ENCODE measurements at regions not wholly inside any gene's neighbourhood (a gene's known extent, or its start where the extent isn't known, plus 50 kb on each side); places are given as distances from the start of the nearest gene placed in this dataset.
"Not testable (repeated sequence)": the region's sequence is repeated elsewhere in the genome, so short reads cannot be mapped to it uniquely, and the experiment has no call there.

DNA sequence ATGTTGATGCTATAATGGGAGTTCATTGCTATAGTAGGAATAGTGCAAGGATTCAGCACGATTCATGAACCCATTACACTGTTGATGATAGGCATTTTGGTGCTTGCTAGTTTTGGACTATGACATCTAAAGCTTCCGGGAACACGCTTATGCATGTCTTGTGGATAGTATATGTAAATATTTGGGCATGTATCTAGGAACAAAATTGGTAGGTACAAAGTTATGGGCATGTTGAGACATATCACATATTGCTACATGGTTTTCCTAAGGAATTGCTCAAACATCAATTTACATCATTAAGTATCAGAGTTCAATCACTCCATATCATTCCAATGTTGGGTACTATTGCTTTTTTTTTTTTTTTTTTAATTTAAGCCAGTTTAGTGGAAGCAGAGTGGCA is 1103.2 kb downstream of the TBC1D22A start:
- TF ChIP-seq, protein P1, sequence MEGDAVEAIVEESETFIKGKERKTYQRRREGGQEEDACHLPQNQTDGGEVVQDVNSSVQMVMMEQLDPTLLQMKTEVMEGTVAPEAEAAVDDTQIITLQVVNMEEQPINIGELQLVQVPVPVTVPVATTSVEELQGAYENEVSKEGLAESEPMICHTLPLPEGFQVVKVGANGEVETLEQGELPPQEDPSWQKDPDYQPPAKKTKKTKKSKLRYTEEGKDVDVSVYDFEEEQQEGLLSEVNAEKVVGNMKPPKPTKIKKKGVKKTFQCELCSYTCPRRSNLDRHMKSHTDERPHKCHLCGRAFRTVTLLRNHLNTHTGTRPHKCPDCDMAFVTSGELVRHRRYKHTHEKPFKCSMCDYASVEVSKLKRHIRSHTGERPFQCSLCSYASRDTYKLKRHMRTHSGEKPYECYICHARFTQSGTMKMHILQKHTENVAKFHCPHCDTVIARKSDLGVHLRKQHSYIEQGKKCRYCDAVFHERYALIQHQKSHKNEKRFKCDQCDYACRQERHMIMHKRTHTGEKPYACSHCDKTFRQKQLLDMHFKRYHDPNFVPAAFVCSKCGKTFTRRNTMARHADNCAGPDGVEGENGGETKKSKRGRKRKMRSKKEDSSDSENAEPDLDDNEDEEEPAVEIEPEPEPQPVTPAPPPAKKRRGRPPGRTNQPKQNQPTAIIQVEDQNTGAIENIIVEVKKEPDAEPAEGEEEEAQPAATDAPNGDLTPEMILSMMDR (IDR thresholded peaks at IDR 0.05; ENCODE audit: low read depth, low read length, poor library complexity, severe bottlenecking) = no peak
- TF ChIP-seq EZH2phosphoT487 (IDR thresholded peaks at IDR 0.05; ENCODE audit: borderline replicate concordance, low read length) = no peak

DNA sequence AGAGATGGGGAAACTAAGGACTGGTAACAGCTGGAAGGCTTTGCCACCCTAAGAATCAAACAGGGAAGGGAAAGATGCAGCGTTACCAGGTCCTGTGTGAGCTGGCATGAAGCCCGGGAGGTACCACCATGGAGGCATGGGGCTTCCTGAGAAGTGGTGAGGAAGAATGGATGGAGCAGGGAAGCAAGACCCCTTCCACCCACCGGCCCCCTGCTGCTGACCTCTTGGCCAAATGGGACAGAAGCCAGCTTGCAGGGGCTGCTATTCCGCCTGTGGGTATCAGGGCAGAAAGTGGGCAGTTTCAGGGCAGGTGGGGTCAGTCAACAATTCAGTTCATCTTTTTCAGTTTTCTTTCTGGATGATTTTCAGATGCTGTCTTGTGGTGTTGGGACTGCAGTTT is 1099.9 kb downstream of the TBC1D22A start:
- Histone ChIP-seq H3K4me2 (ENCODE audit: low read length) (no peak overlapping the region), H4K20me1 (ENCODE audit: control insufficient read depth, insufficient read depth, low read depth, low read length) (no peaks in the 10 kb centered on the region), H3F3A (ENCODE audit: control insufficient read depth, insufficient read depth) (no peaks in the 10 kb centered on the region), H3K79me2 (ENCODE audit: control insufficient read depth, low read length) (no peaks in the 10 kb centered on the region), H3K9me2 (replicated peaks; ENCODE audit: control insufficient read depth, low read length) (no peaks in the 10 kb centered on the region), H3K27me3 (ENCODE audit: control insufficient read depth, low read length) (no peaks in the 10 kb centered on the region), H3K4me3 (ENCODE audit: low read length) (no peak overlapping the region), H3K27ac (ENCODE audit: low read depth, low read length) (no peak overlapping the region), H3K36me3 (ENCODE audit: control insufficient read depth, low read length) (no peaks in the 10 kb centered on the region), H3K4me1 (ENCODE audit: control insufficient read depth, low read length) (peaks cover 4% of the 10 kb centered on the region; the same call in 1 of the 2 replicates), H3K9me3 (ENCODE audit: control insufficient read depth, insufficient read depth, low read length) (no peaks in the 10 kb centered on the region)
- TF ChIP-seq EZH2phosphoT487 (IDR thresholded peaks at IDR 0.05; ENCODE audit: borderline replicate concordance, low read length) = no peak
- TF ChIP-seq, protein P1 (IDR thresholded peaks at IDR 0.05; ENCODE audit: low read depth, low read length, poor library complexity, severe bottlenecking) = no peak

More for the DNA sequence above, 1103.2 kb downstream of the TBC1D22A start:
- Histone ChIP-seq H3K4me2 (ENCODE audit: low read length) (no peak overlapping the region), H3K79me2 (ENCODE audit: control insufficient read depth, low read length) (no peaks in the 10 kb centered on the region), H3K27me3 (ENCODE audit: control insufficient read depth, low read length) (no peaks in the 10 kb centered on the region), H3K4me1 (ENCODE audit: control insufficient read depth, low read length) (peaks cover 2% of the 10 kb centered on the region; the same call in 1 of the 2 replicates), H3K4me3 (ENCODE audit: low read length) (no peak overlapping the region), H3K9me2 (replicated peaks; ENCODE audit: control insufficient read depth, low read length) (no peaks in the 10 kb centered on the region), H3F3A (ENCODE audit: control insufficient read depth, insufficient read depth) (no peaks in the 10 kb centered on the region), H3K36me3 (ENCODE audit: control insufficient read depth, low read length) (no peaks in the 10 kb centered on the region), H3K27ac (ENCODE audit: low read depth, low read length) (no peak overlapping the region), H3K9me3 (ENCODE audit: control insufficient read depth, insufficient read depth, low read length) (peaks cover 14% of the 10 kb centered on the region; the same call in 1 of the 2 replicates), H4K20me1 (ENCODE audit: control insufficient read depth, insufficient read depth, low read depth, low read length) (no peaks in the 10 kb centered on the region)

DNA sequence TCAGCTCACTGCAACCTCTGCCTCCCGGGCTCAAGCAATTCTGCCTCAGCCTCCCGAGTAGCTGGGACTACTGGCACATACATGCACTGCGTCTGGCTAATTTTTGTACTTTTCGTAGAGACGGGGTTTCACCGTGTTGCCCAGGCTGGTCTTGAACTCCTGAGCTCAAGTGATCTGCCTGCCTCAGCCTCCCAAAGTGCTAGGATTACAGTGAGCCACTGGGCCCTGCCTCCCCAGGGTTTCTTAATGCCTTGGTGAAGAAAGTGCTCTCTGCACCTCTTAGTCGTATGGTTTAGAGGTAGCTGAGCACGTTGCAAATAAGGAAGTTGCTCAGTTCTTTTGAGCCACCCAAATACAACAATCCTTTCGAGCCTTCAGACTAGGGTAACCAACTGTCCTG is 1098.5 kb downstream of the TBC1D22A start:
- not testable (repeated sequence) for H3K4me1 ChIP-seq (ENCODE audit: control insufficient read depth, low read length); H3K4me3 ChIP-seq (ENCODE audit: low read length); H3K79me2 ChIP-seq (ENCODE audit: control insufficient read depth, low read length); H3K9me2 ChIP-seq (replicated peaks; ENCODE audit: control insufficient read depth, low read length); H3F3A ChIP-seq (ENCODE audit: control insufficient read depth, insufficient read depth); H3K9me3 ChIP-seq (ENCODE audit: control insufficient read depth, insufficient read depth, low read length); H3K27me3 ChIP-seq (ENCODE audit: control insufficient read depth, low read length); H3K4me2 ChIP-seq (ENCODE audit: low read length); H3K36me3 ChIP-seq (ENCODE audit: control insufficient read depth, low read length); H3K27ac ChIP-seq (ENCODE audit: low read depth, low read length); H4K20me1 ChIP-seq (ENCODE audit: control insufficient read depth, insufficient read depth, low read depth, low read length)

DNA sequence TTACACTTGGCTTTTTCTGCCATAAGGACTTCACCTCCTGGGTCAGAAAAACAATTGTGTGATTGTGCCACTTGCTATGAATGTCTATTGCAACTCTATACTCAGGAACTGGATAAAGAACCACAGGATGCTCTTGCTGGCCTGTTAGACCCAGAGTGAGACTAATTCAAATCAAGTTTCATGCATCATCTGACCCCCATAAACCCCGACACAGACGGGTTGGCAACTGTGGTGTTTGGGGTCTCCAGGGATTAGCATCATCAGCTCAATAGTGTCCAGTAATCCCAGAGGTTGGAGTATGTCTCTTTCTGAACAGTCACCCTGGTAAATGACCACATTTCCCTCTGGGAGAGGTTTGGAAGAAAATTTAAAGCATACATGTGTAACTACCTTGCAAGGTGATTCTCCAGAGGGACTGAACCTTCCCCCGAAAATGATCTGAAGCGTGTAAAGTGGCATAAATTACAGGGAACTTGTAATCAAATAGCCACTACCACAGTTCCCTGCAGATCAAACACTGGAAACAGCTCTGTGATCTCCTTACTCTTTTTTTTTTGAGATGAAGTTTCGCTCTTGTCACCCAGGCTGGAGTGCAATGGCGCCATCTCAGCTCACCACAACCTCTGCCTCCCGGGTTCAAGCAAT is 1097.6 kb downstream of the TBC1D22A start:
- Histone ChIP-seq H3K27me3 (ENCODE audit: control insufficient read depth, low read length) (no peaks in the 10 kb centered on the region), H3K27ac (ENCODE audit: low read depth, low read length) (no peak overlapping the region), H3K4me3 (ENCODE audit: low read length) (no peak overlapping the region), H3K79me2 (ENCODE audit: control insufficient read depth, low read length) (no peaks in the 10 kb centered on the region), H3K9me2 (replicated peaks; ENCODE audit: control insufficient read depth, low read length) (no peaks in the 10 kb centered on the region), H3K9me3 (ENCODE audit: control insufficient read depth, insufficient read depth, low read length) (no peaks in the 10 kb centered on the region), H3K4me2 (ENCODE audit: low read length) (no peak overlapping the region), H3F3A (ENCODE audit: control insufficient read depth, insufficient read depth) (no peaks in the 10 kb centered on the region), H3K36me3 (ENCODE audit: control insufficient read depth, low read length) (no peaks in the 10 kb centered on the region), H3K4me1 (ENCODE audit: control insufficient read depth, low read length) (peaks cover 4% of the 10 kb centered on the region; the same call in 1 of the 2 replicates), H4K20me1 (ENCODE audit: control insufficient read depth, insufficient read depth, low read depth, low read length) (no peaks in the 10 kb centered on the region)
- TF ChIP-seq, protein P1 (IDR thresholded peaks at IDR 0.05; ENCODE audit: low read depth, low read length, poor library complexity, severe bottlenecking) = no peak
- no peak for TF ChIP-seq EZH2phosphoT487 (IDR thresholded peaks at IDR 0.05; ENCODE audit: borderline replicate concordance, low read length)
